NOMO-1 treated with dmso at 0.1 percent for 144 hours (cell line): ENCODE measurements at regions not wholly inside any gene's neighbourhood (a gene's known extent, or its start where the extent isn't known, plus 50 kb on each side); places are given as distances from the start of the nearest gene placed in this dataset.

ENCODE experiments used
- DNase-seq: peaks from one replicate; lab custom pipeline; 2025; ENCODE audit not compliant: unreplicated experiment; lab: John Stamatoyannopoulos, UW

DNA sequence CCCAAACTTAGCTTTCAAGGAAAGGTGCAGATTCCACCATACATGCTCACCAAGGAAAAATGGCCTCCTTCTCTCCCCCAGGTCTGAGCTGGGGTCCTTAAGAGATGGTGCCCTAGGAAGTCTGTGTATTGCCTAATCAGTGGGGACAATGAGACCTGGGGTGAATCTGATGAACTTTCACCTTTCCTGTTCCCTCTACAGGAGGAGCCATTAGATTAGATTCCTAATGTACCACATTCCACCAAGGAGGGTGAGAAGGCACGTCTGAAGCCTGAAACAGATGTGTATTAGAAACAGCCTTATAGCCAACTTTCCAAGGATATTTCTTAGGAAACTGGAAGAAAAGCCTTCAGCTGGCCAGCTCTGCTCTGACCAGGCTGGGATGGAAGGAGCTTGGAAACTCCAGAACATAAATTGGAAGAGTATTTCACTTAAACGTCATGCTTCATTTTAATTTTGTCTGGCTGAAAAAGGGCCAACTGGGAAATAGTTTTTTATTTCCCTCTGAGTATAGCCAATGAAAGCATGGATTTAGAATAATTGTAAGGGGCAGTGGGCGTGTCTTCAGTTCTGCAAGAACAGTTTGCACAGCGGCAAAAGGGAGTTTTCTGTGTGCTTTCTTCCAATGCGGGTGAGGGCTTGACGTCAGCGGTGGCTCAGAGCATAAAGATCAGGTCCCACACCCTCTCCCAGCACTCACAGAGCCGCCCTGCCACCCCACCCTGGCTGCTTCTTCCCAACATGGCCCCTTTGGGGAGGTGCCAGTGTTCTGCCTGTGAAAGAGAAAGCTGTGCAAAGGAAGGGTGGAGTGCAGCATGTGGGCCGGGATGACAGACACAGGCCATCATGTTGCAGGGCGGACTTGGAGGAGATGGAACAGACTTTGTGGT, 210.9 kb downstream of the ESM1 start:
- no peak for DNase-seq

DNA sequence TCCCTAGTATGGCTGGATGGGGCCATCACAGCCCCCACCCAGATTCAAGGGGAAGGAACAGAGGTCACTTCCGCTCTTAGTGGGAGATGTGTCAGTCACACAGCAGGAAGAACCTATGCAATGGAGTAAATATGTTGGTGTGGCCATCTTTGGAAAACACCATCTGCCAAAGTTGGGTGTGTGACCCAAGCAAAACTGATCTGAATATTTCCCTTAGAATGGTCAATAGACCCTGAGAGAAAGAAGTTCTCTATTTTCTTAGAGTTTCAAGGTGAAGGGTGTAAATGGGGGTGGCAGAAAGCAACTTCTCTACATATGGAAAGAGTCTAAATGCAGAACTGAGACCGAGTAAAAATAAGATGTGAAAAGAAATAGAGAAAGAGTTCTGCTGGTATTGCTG, 212.7 kb downstream of the ESM1 start:
- peak; percentile 24 for DNase-seq

DNA sequence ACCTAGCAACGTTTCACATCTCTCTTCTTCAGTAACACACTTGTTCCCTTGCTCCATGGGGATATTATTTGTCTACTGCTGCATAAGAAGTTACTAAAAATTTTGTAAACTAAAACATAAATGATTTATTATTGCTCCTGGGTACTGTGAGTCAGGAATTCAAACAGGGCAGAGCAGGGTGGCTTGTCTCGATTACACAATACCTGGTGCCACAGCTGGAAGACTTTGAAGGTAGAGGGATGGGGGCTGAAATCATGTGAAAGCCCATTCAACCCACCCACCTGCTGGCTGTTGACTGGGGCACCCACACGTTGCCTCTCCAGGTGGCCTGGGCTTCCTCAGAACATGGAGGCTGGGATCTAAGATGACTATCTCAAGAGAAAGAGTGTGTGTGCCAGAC, 213.2 kb downstream of the ESM1 start:
- DNase-seq = no peak

DNA sequence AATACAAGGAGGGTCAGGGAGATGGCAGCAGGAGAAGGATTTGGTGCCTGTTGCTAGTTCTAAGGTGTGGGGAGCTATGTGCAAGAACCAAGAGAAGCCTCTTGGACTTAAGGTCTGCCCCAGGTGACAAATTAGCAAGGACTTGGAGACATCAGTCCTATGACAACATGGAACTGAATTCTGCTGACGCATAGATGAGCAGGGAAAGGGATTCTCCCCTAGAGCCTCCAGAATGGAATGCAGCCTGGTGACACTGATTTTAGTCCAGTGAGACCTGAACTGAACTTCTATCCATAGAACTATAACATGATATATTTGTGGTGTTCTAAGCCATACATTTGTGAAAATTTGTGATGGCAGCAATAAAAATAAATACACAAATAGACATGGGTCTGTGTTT, 215.6 kb downstream of the ESM1 start:
- no peak for DNase-seq

DNA sequence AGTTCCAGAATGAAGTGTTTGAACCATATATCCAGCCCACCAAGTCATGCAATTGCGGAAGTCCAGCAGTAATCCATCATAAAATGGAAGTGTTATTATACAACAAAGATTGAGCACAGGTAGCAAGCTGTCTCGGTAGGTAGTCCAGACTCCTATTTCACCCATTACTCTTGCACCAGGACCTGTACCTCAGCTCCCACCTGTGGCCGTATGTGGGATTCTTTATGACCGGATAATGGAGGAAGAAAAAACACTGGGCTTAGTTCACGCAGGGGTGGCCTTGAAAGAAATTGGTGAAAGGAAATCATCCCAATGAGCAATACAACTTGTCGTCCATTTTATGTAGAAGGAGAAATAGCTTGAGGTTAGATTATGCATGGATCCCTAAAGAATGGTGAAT, 216.3 kb downstream of the ESM1 start:
- DNase-seq = no peak

DNA sequence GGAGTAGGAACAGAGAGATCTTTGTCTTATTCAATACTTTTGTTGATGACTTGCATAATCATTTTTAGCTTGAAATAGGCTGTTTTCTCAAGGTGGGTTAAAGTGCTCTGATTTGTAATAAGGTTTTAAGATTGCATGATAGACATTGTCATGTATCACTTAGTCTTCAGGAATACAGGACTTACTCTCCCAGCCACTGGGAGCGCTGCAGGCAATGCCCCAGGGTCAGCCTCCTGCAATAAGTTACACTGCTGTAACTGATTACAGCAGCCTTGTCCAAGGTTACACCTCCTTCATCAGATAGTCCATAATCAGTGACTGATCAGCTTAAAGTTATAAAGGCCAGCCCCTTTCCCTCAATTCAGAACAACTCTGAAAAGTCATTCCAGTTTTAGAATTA, 218.6 kb downstream of the ESM1 start:
- no peak for DNase-seq

DNA sequence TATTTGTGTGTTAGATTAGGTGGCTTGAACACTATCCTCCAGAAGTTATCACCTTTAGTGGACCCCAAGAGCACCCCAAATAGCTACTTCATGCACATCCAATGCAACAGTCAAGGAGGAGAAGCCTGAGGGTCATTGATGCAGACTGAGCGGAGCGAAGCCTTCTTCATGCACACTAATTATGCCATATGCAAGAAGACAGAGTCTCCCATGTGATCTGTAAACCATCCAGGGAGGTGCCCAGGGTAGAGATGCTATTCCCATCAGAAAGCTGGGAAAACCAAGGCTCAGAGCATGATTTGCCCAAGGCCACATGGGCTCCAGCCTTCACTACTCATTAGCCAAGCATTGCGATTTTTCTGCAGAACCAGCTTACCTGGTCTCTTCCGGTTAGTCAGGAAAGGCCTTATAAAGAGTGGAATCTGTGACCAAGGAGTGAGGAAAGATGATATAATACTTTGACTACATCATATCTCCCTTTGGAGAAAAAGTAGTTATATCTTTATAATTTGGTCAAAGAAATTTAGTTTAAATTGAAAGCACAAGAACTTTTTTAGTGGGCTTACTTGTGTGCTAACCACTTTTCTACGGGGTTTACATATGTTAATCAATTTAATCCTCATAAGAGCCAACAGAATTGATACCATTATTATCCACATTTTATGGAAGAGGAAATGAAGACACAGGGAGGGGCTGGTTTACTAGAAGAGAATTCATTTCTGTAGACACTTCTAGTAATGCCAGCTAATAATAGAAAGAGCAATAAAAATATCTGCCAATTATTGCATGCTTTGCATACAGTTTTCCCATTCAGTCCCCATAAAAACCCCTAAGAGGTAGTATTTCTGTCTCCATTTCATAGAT, 220.0 kb downstream of the ESM1 start:
- DNase-seq = no peak

DNA sequence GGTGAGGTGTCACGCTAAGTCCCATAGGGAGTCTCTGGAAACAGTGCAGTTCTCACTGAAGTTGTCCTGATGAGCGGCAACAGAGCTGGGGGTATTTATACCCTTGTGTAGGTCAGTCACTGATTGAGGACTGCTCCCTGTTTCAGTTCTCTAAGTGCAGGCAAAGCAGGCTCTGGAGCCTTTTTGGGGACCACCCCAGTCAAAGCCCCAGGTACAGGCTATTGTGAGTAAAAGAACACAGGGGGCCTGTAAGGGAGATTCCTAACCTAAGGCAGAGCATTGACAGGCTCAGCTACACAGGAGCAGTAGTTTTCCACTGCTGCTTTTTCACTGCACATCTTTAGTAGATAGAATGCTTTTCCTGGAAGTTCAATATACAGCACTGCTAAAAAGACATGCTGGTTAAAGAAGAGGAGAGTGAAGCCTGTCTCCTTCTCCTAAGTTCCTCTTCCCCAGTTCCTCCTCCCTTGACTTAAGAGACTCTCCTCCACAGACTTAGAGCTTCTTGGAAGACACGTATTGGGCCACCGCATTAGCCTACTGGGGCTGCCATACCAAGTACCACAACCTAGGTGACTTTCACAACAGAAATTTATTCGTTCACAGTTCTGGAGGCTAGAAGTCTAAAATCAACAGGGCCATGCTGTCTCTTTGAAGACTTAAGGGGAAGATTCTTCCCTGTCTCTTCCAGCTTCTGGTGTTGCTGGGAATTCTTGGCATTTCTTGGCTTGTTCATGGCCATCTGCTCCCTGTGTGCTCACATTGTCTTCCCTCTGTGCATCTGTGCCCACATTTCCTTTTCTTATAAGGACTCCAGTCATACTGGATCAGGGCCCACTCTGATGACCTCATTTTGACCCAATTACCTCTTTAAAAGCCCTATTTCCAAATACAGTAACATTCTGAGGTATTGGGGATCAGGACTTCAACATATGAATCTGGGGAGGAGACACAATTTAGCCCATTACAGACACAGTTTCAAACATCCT, 221.0 kb downstream of the ESM1 start:
- DNase-seq = no peak

DNA sequence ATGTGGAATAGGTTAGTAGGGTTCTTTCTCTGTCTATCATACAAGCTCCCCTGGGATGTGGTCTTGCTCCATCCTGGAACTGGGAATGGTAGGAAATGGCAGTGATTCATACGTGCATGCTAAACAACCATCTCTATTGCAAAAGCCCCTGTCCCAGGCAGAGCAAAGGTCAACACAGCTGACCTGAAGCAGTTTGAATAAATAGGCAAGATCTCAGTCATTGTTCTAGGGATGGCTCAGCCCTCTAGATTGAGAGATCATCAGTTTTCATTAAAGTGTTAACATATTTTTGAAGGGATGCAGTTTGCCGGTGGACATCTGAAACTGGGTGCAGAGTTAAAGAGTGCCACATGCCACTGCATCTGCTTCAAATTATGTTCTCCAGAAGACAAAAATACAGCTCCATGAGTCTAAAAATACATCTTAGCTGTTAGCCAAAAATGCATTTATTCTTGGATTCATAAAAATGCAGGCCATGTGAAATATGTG, 224.1 kb downstream of the ESM1 start:
- no peak for DNase-seq

DNA sequence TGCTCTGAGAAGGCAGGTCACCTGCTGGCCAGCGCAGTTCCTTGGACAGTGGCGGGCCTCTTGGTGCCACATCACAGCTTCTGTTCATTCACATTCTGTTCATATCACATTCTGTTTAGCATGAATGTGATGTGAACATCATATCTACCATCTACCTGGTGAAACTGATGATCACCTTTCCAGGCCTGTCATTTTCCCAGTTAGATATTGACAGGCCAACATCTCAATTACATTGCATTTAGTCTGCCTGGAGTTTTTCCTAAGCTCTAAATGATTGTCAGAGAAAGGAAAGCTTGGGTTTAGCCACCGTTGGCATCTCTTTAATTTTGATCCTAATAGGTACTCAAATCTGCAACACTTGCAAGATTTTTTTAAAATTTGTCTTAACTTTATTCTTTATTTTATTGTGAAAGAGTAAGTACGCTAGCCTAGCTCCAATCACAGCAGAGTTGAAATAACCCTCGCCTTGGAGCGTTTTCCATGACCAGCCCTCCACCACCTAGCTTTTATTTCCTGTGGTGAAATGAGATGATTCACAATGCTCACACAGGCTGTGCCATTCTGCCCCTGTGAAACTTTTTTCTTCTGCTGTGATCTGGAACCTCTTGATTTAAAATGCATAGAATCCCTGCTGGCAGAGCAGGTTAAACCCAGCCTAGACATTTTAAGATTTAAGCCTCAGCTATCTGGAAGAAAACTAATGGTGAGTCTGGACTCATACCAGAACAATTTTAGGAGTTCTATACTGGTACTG, 225.0 kb downstream of the ESM1 start:
- DNase-seq = no peak

DNA sequence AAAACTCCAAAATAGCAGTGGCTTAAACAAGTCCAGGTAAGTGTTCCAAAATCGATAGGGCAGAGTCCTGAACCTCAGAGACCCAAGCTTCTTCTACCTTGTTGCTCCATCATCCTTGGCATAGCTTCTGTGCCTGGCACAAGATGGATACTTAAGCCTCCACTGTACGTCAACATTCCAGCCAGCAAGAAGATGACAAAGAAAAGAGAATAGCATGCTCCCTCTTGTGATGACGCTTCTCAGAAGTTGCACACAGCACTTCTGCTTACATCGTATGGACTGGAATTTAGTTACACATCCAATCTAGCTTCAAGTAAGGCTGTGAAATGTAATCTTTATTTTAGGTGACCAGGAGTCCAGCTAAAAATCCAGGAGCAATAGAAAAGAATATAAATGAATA, 227.4 kb downstream of the ESM1 start:
- DNase-seq = no peak

DNA sequence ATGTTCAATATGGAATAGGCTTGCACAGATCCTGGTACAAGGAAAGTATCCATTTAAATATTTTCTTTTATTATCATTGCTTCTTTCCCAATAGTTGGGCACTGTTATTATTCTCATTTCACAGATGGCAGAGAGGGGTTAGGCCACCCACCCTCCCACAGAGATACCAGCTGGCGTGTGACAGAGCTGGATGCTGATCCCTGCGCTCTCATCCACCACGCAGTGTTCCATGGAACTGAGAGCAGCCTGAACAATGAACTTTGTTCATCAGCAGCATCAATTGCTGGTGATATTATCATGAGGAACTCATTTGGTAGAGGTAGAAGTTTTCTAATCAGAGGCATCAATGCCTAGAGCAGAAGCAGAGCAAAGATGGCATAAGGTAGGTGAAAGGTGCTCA, 227.9 kb downstream of the ESM1 start:
- no peak for DNase-seq

DNA sequence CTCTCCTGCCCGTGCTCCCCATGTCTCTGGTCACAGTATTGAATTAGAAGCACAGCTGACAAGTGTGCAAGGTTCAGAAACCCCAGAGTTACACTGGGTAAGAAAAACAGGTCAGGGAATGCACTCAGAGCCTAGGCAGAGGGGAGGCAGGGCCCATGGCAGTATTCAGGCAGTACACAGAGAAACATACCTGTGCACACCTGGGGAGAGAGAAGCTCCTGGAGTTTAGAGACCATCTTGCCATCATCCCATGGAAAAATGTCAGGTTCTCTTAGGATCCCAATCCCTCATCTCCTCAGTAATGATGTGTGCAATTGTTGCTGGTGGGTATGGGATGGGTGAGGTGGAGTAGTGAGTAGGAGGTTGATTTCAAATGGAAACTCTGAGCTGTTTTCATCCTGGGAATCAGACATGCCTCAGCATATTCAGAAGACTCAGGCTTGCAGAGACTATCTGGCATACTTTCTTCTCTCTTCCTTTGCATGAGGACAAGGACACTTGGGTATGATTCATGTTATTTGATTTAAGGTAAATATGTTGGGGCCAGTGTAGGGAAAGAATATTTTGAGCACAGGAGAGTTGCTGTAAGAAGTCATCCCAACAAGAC, 228.5 kb downstream of the ESM1 start:
- no peak for DNase-seq

DNA sequence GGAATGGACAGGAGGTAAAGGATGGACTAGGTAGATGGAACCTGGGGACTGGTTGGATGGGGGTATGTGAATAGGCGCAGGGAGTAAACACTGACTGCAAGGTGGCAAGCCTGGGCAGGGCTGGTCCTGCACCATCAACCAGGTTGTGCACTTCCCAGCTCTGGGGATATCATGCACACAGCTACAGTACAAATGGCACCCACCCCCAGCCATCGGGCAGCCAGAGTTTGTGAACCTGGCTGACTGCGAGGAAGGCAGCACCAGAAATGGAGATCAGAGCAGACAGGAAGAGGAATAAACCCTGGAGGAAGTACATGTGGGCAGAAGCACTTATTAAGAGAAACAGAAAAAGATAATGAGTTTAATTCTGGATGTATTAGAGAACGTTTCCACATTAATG, 229.1 kb downstream of the ESM1 start:
- DNase-seq = no peak

DNA sequence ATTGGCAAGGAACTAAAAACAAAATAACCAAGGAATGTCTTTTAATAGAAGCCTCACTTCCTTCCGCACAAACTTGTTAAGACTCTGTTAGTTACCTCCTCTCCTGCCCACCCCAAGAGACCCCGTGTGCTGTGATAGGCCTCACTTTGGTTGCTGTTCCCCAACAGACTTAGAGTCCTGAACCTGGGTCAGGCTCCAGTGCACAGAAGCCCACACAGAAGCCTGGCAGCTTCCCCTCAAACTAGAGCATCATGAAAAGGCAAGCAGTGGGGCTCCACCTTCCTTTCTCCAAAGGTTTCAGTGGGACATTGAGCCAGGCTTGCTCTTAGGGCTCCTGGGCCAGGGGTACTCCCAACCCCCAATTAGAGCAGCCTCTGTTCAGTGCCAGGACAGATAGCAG, 230.5 kb downstream of the ESM1 start:
- DNase-seq = no peak

DNA sequence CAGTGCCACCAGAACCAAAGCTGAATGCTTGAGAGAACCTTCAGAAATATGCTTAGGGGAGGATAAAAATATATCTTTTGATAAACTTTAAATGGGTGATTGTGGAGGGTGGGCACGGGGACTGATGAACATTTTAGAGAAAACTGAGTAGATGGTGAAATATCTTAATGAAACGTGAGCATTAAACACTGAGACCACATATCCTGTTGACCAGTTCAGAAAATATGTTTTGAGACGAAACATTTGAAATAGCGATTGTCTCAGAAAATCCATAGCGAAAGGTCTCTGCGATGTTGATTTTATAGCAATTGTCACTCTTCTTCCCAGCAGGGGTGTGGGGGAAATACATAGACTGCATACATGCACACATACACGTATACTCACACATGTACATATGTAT, 231.0 kb downstream of the ESM1 start:
- no peak for DNase-seq

DNA sequence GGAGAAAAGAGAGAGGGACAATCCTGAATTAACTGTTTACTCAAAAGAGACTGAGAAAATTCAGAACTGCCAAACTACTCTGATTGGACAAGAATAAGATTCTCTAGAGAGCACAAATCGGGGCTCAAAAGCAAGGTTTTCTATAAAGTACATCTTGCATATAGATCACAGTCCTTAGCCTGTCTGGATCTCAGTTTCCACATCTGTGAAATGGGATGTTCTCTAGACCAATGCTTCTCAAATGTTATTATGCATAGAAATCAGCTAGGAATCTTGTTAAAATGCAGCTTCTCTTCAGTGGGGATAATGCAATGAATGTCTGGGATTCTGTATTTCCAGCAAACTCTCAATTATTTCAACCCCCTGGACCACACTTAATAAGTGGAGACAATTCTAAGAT, 231.6 kb downstream of the ESM1 start:
- no peak for DNase-seq

DNA sequence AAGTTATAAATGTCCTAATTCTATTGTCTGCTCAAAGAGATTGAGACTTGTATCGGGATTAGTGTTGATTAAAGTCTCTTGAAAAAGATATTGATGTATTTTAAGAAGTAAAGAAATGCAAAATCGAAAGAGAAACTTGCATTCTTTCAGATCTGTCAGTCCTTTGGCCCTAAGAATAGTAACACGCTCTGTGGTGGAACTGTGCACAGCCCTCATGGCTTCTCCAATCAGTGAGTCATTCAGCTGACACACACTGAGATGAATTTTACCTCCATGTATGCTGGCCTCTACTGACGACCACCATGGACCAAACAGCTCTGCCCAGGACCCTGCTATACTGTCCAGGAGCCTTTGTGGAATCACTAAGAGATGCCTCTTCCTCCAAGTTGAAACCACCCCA, 232.4 kb downstream of the ESM1 start:
- DNase-seq = peak; percentile 68

DNA sequence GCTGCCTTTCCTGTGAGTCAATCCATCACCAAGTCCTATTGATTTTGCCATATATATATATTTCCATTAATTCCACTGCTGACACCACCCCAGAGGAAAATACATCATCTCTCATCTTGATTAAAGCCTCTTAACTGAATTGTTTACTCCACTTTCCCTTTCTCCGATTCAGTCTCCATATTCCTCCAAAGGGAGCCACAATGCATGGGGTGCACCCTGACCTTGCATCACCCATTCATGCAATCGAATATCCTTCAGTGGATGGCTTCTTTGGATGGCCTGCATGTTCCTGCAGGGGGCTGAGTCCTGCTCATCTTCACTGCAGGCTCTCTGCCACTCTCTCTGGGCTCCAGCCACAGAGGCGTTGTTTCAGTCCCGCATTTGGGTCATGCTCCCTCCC, 231.0 kb downstream of the SNX18 start:
- no peak for DNase-seq
